GM19397 (cell line): ENCODE measurements at regions not wholly inside any gene's neighbourhood (a gene's known extent, or its start where the extent isn't known, plus 50 kb on each side); places are given as distances from the start of the nearest gene placed in this dataset.

ENCODE experiments used
- ATAC-seq: cut with Tn5 transposase; IDR thresholded peaks from one replicate; pipeline ENCODE4 v1.9.1; 2021; ENCODE audit warnings: mild to moderate bottlenecking, moderate library complexity; ENCODE audit not compliant: unreplicated experiment

- ATAC-seq: no peak
These were observed 157.0 kb downstream of the FAM114A2 start for GRCh38 chr5:153881687-153882086.

DNA sequence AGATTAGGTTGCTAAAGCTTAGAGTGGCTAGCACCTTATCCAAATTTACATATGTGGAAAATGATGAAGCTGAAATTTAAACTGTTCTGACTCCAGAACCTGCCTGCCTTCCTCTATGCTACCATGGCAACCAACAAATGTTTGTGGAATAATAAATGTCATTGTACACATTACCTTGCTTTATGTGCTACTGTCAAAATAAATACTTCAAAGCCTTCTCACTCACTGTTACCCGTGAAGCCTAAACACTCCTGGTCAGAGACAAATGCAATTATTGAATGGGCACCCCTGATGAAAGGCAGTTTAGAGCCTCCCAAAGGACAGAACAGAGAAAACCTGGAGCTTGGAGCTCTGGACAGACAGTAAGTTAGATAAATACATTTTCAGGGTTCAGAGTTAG is 158.6 kb downstream of the FAM114A2 start:
- ATAC-seq: no peak

GRCh38 chr5:153879596-153879995 is 159.1 kb downstream of the FAM114A2 start:
- ATAC-seq: no peak

- ATAC-seq: no peak
These were observed 172.5 kb downstream of the FAM114A2 start for GRCh38 chr5:153866176-153866575.

DNA sequence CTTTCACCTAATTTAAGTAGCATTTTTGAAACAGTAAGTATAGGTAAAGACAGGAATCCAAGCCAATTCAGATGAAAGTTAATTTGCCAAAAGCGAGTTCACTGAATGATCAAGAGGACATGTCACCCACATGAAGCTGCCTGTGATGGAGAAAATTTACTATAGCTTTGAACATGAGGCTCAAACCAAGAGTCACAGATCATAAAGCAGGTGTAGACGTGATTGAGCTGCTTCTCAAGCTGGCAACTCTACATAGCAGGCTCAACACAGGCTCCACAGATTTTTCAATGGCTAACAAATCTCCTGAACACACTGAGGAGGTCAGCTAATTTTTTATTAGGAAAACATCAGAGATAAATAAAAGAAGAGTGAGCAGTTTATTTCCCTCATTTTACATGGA is 173.7 kb downstream of the FAM114A2 start:
- no peak for ATAC-seq

DNA sequence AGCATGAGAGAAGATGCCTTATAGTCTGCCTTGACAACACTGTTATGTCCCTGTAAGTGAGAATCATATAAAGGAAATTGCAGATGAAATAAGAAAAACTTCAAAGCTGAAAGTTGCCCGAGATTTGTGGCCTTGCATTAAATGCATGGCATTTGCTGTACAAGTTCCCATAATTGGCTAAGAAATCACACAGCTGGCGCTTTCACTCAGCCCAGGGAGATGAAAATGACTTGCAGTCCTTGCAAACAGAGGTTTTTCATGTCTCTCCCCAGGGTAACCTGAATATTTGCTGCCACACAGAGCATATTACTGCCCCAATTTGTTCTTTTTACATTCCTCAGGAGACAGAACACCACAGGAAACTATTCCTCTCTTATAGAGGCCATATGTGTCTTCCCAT is 174.8 kb downstream of the FAM114A2 start:
- no peak for ATAC-seq
